SK-N-SH (cell line): ENCODE measurements at regions not wholly inside any gene's neighbourhood (a gene's known extent, or its start where the extent isn't known, plus 50 kb on each side); places are given as distances from the start of the nearest gene placed in this dataset.

Experiments used
- CTCF ChIP-seq: fragments of 200-600 bp; sonication (generic); IDR thresholded peaks from 2 replicates; pipeline ENCODE4 v1.6.1; 2017; ENCODE audit warnings: antibody characterized with exemption, mild to moderate bottlenecking, moderate library complexity
- EZH2phosphoT487 ChIP-seq: fragments of 200-600 bp; sonication (generic); IDR thresholded peaks from 2 replicates; pipeline ENCODE4 v1.6.1; 2017; ENCODE audit warnings: low read depth, mixed run types, mild to moderate bottlenecking, antibody characterized with exemption, moderate library complexity, borderline replicate concordance
- FOXM1 ChIP-seq: IDR thresholded peaks from 2 replicates; pipeline ENCODE4 v1.4.0; 2012; ENCODE audit warnings: low read depth, mild to moderate bottlenecking
- GABPA ChIP-seq: IDR thresholded peaks from 2 replicates; pipeline ENCODE4 v1.4.0; 2012; ENCODE audit warnings: low read depth, mild to moderate bottlenecking
- JUND ChIP-seq: IDR thresholded peaks from 2 replicates; pipeline ENCODE4 v1.4.0; 2012
- MAX ChIP-seq: IDR thresholded peaks from 2 replicates; pipeline ENCODE4 v1.4.0; 2012; ENCODE audit warnings: low read depth
- NFIC ChIP-seq: IDR thresholded peaks from 2 replicates; pipeline ENCODE4 v1.4.0; 2012; ENCODE audit warnings: borderline replicate concordance
- POLR2AphosphoS5 ChIP-seq: IDR thresholded peaks from 2 replicates; pipeline ENCODE4 v1.6.1; 2012; ENCODE audit warnings: low read depth, low read length

GRCh38 chr2:196268025-196268424 lies 96.6 kb upstream of the STK17B start:
- TF ChIP-seq NFIC = no peak
- TF ChIP-seq GABPA = no peak
- TF ChIP-seq POLR2AphosphoS5 = no peak
- no peak for TF ChIP-seq MAX
- TF ChIP-seq JUND = no peak
- no peak for TF ChIP-seq EZH2phosphoT487
- no peak for TF ChIP-seq FOXM1
- no peak for TF ChIP-seq CTCF
